ENCODE measurements at regions not wholly inside any gene's neighbourhood (a gene's known extent, or its start where the extent isn't known, plus 50 kb on each side); places are given as distances from the start of the nearest gene placed in this dataset.

DNA sequence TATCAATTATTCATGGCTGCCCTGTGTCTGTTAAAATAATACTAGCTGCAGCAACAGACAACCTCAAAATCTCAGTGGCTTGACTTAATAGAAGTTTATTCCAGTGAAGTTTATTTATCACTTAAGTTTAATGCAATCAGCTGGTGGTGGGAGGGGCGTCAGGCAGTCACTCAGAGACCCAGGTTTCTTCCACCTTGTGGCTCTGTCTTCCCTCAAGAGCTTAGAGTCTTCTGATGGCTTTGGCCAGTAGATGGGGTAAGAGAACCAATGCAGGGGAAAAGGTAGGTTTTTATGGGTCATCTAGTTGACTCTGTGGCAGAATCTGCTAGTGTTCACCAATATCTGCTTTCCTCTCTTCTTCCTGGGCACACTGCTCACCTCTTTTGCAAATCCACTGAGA, 668.9 kb downstream of the AACS start:
- H3K36me3 ChIP-seq (replicated peaks in 1 of 2; ENCODE audit: control extremely low read depth in 1 of 2, control insufficient read depth in 1 of 2, extremely low read depth in 1 of 2, insufficient read depth in 2 of 2, low read length in 1 of 2) = no peaks in the 10 kb centered on the region

DNA sequence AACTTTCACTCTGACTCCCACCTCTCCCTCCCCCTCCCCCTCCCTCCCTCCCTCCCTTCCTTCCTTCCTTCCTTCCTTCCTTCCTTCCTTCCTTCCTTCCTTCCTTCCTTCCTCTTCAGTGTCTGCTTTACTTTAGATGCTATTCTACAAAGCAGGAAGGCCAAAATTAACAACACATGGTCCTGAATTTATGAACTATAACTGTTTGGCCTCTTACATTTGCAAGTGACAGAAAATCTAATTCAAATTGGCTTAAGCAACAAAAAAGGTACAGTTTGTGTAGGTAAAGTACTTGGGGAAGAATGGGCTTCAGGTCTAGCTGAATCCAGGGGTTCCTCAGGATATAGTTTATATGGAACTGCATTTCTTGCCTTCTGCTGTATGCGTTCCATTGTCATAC, 673.0 kb downstream of the AACS start:
- Histone ChIP-seq H3K79me2 (ENCODE audit: control insufficient read depth, insufficient read depth, low read length) (no peaks in the 10 kb centered on the region), H3K36me3 (replicated peaks in 1 of 2; ENCODE audit: control extremely low read depth in 1 of 2, control insufficient read depth in 1 of 2, extremely low read depth in 1 of 2, insufficient read depth in 2 of 2, low read length in 1 of 2) (no peaks in the 10 kb centered on the region), H4K20me1 (ENCODE audit: control insufficient read depth, insufficient read depth, low read length, poor library complexity, severe bottlenecking) (no peaks in the 10 kb centered on the region), H3K4me2 (replicated peaks; ENCODE audit: low read depth, low read length, poor library complexity, severe bottlenecking) (no peak overlapping the region), H3K27me3 (replicated peaks in 1 of 4; ENCODE audit: control extremely low read depth in 1 of 4, control insufficient read depth in 3 of 4, insufficient read depth in 4 of 4, low read length in 3 of 4) (no peaks in the 10 kb centered on the region), H2AFZ (ENCODE audit: insufficient read depth, low read depth, low read length, poor library complexity, severe bottlenecking) (no peak overlapping the region), H3K27ac (ENCODE audit: low read length in 2 of 2) (no peak overlapping the region), H3K4me1 (ENCODE audit: control insufficient read depth in 2 of 2, insufficient read depth in 2 of 2, low read length in 2 of 2) (no peaks in the 10 kb centered on the region), H3K4me3 (ENCODE audit: control extremely low read depth in 1 of 5, extremely low read depth in 1 of 5, insufficient read depth in 1 of 5, low read depth in 2 of 5, low read length in 4 of 5) (no peak overlapping the region), H3K9me3 (ENCODE audit: control extremely low read depth in 1 of 3, control insufficient read depth in 2 of 3, insufficient read depth in 1 of 3, low read length in 2 of 3) (peaks cover 0 to 7% (median 3%) of the 10 kb centered on the region in 3 donors), H3K9ac (ENCODE audit: low read length) (no peak overlapping the region)
- no CpG with 5 or more reads among the region's 1 CpG for WGBS (ENCODE audit: insufficient coverage)
- intact Hi-C loops (cut with micrococcal nuclease) = no loop called here
- Mint-ChIP-seq H3K9me3 (ENCODE audit: insufficient read depth) (peaks cover 11% of the 10 kb centered on the region), H3K4me1 (no peaks in the 10 kb centered on the region), H3K27me3 (no peaks in the 10 kb centered on the region), H3K27ac (no peak overlapping the region), H3K4me3 (no peak overlapping the region)
- no peak for TF ChIP-seq EZH2 (IDR thresholded peaks at IDR 0.05; ENCODE audit: borderline replicate concordance, insufficient read depth, low read depth, low read length, poor library complexity, severe bottlenecking)
- ATAC-seq (ENCODE audit: low read depth) (no peak), DNase-seq (no peak)
- ChIA-PET CTCF (no interaction called here), POLR2A (no interaction called here)

More for the DNA sequence above, 668.9 kb downstream of the AACS start:
- POLR2A ChIA-PET = no interaction called here
- Mint-ChIP-seq H3K4me1 (no peaks in the 10 kb centered on the region), H3K27me3 (no peaks in the 10 kb centered on the region), H3K27ac (no peak overlapping the region), H3K9me3 (ENCODE audit: insufficient read depth) (peaks cover 9% of the 10 kb centered on the region), H3K4me3 (no peak overlapping the region)
- no peaks in the 10 kb centered on the region for H3K79me2 ChIP-seq (ENCODE audit: control insufficient read depth, insufficient read depth, low read length)
- CTCF ChIA-PET = no interaction called here
- H3K9me3 ChIP-seq (ENCODE audit: control extremely low read depth in 1 of 3, control insufficient read depth in 2 of 3, insufficient read depth in 1 of 3, low read length in 2 of 3) = peaks cover under 1 to 5% (median 3%) of the 10 kb centered on the region in 3 donors
- H4K20me1 ChIP-seq (ENCODE audit: control insufficient read depth, insufficient read depth, low read length, poor library complexity, severe bottlenecking) = no peaks in the 10 kb centered on the region
- no peak overlapping the region for H3K4me3 ChIP-seq (ENCODE audit: control extremely low read depth in 1 of 5, extremely low read depth in 1 of 5, insufficient read depth in 1 of 5, low read depth in 2 of 5, low read length in 4 of 5)
- H3K4me1 ChIP-seq (ENCODE audit: control insufficient read depth in 2 of 2, insufficient read depth in 2 of 2, low read length in 2 of 2) = no peaks in the 10 kb centered on the region
- no peak overlapping the region for H3K4me2 ChIP-seq (replicated peaks; ENCODE audit: low read depth, low read length, poor library complexity, severe bottlenecking)
- no peak overlapping the region for H2AFZ ChIP-seq (ENCODE audit: insufficient read depth, low read depth, low read length, poor library complexity, severe bottlenecking)
- H3K27ac ChIP-seq (ENCODE audit: low read length in 2 of 2) = no peak overlapping the region
- no peaks in the 10 kb centered on the region for H3K27me3 ChIP-seq (replicated peaks in 1 of 4; ENCODE audit: control extremely low read depth in 1 of 4, control insufficient read depth in 3 of 4, insufficient read depth in 4 of 4, low read length in 3 of 4)
- ATAC-seq (ENCODE audit: low read depth) = no peak
- TF ChIP-seq, protein P1, sequence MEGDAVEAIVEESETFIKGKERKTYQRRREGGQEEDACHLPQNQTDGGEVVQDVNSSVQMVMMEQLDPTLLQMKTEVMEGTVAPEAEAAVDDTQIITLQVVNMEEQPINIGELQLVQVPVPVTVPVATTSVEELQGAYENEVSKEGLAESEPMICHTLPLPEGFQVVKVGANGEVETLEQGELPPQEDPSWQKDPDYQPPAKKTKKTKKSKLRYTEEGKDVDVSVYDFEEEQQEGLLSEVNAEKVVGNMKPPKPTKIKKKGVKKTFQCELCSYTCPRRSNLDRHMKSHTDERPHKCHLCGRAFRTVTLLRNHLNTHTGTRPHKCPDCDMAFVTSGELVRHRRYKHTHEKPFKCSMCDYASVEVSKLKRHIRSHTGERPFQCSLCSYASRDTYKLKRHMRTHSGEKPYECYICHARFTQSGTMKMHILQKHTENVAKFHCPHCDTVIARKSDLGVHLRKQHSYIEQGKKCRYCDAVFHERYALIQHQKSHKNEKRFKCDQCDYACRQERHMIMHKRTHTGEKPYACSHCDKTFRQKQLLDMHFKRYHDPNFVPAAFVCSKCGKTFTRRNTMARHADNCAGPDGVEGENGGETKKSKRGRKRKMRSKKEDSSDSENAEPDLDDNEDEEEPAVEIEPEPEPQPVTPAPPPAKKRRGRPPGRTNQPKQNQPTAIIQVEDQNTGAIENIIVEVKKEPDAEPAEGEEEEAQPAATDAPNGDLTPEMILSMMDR (IDR thresholded peaks at IDR 0.05) = no peak
- no peak for TF ChIP-seq EZH2 (IDR thresholded peaks at IDR 0.05; ENCODE audit: borderline replicate concordance, insufficient read depth, low read depth, low read length, poor library complexity, severe bottlenecking)
- no peak overlapping the region for H3K9ac ChIP-seq (ENCODE audit: low read length)
- DNase-seq = no peak
- WGBS (ENCODE audit: insufficient coverage) = no CpG with 5 or more reads among the region's 1 CpG
- intact Hi-C loops (cut with micrococcal nuclease) = no loop called here

All from B cell (primary cell).